Hematopoietic multipotent progenitor cell treated with erythropoietin and hydrocortisone succinate and interleukin-3 and kit ligand, for 8 days (in vitro differentiated cells): ENCODE measurements at regions not wholly inside any gene's neighbourhood (a gene's known extent, or its start where the extent isn't known, plus 50 kb on each side); places are given as distances from the start of the nearest gene placed in this dataset.
"Not testable (repeated sequence)": the region's sequence is repeated elsewhere in the genome, so short reads cannot be mapped to it uniquely, and the experiment has no call there.

Experiments used
- DNase-seq: peaks from one replicate; pipeline ENCODE4 v3.0.0-alpha.2; 2015

DNA sequence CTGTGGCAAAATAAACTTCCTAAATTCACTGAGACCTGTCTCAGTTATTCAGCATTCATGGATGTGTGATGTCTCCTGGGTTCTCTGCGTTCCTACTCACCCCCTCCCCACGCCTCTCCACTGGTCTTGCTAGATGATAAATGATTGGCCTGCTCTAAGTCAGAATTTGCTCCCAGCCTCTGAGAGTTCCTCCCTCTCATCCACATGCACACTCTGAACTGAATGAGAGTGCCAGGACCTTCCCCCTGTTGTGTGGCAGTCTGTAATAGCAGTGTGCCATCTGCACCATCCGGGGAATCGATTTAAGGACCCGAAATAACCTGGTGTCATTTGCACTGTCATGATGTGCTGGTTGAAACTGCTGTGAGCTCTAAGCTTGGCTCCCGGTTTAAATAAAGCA is 135.8 kb upstream of the AFDN start:
- DNase-seq: no peak

DNA sequence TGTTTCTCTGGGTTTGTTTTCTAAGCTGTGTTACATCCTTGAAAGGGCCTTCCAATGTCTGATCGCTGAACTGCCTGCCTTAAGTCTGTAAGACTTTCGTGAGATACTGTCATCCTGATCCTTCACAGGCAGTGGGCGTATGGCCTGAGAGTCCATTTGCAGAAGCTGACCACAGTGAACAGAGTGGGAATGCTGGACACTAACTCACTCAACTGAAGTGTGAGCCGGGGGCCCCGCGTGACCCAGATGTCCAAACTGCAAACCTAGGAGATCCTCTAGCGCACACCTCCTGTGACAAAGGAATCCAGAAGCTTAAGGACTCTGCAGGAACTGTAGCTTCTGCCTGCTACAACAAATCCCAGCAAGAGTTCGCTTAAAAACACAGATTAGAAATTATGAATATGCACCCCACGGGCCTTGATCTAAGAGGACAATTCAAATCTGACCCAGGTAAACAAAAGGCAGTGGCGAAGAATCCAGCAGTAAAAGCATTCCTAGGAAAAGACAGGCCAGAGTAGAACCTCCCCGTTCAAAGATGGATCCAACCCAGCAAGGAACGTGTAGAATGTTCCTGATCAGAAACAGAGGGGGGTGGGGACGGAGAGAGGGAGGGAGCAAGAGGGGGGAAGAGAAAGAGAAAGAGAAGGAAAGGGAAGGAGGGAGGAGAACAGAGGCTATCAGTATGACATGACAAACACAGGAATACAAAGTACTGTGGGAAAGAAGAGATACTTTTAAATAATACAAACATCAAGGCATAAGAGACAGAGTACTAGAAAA is 135.0 kb upstream of the AFDN start:
- DNase-seq: no peak

DNA sequence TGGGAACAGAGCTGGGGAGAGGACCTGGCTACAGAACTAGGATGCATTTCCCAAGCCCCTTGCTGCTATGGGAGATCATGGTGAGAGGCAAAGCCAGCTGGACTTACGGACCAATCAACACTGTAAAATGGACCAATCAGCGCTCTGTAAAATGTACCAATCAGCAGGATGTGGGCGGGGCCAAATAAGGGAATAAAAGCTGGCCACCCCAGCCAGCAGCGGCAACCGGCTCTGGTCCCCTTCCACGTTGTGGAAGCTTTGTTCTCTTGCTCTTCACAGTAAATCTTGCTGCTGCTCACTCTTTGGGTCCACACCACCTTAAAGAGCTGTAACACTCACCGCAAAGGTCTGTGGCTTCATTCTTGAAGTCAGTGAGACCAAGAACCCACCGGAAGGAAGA is 133.2 kb upstream of the AFDN start:
- DNase-seq: not testable (repeated sequence)

DNA sequence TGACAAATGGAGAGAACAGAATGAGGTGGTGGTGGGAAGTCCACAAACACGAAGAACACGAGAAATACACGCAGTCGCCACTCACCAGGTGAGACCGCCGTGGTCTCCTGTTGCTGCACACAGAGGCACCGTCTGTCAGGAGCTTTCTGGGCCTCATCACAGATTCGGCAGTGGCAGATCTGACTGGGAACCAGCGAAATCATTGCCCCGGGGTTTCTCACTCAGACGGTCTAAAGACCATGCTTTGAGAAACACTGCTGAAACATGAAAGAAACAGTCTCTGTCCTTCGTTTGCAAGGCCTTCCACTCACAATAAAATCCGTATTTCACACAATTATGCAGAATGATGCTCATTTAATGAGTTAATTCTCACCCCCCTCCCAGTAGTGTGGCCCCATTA is 130.9 kb upstream of the AFDN start:
- DNase-seq: no peak

DNA sequence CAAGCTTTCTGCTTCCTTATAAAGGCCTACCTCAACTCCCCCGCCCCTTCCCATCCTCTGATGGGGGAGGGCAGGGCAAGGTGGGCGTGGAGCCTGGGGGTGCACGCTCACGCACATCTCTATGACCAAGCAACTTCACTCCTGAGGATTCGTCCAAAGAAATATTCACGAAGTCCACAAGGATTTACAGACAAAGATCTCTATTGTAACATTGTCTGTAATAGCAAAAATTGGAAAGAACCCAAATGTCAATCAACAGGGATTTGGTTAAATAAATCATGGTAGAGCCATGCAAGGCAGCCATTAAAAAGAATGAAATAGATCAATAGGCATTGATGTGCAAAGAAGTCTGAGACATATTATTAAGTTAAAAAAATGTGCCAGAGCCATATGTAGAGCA is 130.4 kb upstream of the AFDN start:
- no peak for DNase-seq

DNA sequence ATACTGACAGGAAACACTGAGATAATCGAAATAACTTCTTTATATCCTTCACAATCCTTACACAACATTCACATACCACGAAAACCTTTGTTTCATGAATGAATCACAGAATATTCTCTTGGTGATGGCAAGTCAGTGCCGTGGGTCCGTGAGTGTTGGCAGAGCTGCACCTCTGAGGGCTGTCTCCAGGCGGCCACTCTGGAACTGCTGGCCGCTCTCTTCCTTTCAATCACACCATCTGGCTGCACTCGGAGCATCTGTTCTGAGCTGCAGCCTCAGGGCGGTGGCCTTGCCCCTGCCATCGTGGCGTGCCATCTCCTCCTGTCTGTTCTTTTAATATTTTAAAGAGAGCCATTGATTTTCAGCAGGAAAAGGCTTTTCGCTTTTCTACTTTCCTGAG is 129.4 kb upstream of the AFDN start:
- no peak for DNase-seq

DNA sequence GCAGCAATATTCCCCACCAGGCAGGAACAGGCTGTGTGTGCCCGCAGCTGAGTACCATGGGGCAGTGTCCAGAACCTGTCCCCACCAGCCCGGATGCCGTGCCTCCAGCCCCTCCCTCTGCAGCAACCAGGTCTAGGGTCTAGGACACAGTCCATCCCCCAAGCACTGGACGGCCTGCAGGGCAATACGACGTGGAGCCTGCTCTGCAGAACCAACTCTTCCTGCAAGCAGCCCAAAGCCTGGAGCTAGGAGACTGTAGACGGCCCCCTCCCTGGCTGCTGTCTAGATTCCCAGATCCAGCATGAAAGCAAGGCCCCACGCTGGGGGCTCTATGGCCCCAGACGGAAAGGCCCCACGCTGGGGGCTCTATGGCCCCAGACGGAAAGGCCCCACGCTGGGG is 128.2 kb upstream of the AFDN start:
- no peak for DNase-seq

DNA sequence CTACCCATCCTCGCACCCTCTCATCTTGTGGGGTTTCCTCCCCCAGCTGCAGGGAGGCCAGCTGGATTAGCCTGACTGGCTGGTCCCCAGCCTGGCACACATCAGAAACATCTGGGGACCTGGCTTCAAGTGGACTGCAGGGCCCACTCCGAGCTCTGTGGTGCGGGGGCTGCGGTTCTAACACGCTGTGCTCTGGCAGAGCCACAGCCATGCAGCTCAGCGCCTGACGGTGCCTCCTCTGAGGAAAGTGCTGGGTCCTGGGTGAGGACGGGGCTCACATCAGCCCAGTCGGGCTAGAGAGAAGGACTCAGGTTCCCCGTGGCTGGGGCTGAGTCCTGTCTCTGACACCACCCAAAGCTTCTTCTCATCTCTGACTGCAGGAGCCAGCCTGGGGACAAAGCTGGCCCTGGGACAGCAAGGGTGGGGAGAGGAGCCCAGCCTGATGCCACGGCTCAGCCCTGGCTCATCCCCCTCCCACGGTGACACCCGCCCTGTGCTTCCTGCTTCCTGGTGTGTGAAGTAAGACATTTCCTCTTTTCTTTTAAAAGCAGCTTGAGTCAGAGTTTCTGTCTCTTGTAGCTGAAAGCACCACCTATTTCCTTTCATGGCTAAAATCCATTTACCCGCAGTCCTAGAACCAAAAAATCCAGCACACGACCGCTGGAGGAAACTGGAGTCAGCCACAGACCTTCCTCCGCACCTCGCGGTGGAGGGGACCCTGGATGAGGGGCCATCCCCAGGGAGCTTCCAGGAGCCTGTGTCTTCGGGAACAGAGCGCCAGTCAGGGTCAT is 127.4 kb upstream of the AFDN start:
- no peak for DNase-seq

DNA sequence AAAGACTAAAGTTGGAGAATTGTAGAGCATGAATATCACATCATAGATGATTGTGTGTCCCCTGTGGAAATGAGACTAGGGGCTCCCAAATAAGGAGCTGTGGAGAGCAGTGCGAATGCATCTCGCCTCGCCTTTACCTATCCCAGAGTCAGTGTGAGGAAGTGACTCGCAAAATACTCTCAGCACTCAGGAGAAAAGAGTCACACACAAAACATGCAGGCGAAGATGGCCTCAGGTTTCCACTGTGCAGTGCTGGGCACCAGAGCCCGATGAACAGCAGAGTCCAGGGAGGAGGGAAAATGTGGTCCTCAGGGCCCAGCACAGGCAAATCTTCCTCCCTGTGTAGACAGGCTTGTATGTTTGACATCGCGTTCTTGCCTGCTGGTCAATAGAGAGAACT is 126.5 kb upstream of the AFDN start:
- DNase-seq: no peak

DNA sequence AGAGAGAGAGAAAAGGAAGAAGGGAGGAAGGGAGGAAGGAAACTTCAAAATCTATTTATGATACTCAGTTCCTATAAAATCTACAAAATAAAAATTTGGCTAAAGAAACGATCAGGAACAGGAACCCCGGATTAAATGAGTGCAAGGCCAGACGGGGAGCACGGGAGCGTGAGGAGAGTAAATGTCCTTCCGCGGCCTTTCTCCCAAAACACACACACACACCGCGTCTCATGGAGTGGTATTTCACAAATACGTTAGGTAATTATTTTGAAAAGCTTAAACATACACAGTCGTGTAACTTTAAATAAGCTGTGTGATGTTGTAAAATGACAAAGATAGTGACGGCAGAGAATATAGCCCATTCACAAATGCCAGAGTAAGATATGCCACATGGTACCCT is 125.7 kb upstream of the AFDN start:
- DNase-seq: no peak

DNA sequence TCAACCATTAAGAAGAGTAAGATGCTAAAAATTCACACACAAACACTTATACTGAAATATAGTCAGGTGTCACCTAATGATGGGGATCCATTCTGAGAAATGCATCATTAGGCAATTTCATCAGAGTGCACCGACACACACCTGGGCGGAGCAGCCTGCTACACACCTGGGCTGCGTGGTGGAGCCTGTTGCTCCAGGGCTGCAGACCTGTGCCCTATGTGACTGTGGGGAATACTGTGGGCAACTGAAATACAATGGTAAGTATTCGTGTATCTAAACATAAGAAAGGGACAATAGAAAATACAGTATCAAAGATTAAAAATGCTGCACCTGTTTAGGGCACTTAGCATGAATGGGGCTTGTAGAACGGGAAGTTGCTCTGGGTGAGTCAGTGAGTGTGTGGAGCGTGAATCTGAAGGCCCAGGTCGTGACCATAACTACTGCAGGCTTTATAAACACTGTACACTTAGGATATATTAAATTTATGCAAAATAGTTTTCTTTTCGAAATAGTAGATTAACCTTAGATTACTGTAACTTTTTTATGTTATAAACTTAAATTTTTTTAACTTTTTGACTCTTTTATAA is 124.4 kb upstream of the AFDN start:
- DNase-seq: no peak

DNA sequence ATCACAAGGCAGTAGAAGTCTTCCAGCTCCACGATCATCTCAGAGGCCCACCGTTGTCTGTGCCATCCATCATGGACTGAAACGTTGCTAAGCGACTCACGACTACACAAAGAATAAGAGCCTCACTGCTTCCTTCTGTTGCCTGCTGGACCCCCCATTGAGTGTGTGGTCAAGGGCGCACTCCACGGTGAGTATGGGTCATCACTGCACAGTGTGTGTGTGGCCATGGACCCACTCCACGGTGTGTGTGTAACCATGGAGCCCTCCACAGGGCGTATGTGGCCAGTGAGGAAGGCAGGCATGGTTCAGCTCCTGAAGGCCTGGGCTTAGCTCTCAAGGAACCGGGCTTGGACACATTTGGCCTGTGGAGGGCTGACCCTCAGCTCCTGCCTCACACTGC is 123.4 kb upstream of the AFDN start:
- DNase-seq: no peak

DNA sequence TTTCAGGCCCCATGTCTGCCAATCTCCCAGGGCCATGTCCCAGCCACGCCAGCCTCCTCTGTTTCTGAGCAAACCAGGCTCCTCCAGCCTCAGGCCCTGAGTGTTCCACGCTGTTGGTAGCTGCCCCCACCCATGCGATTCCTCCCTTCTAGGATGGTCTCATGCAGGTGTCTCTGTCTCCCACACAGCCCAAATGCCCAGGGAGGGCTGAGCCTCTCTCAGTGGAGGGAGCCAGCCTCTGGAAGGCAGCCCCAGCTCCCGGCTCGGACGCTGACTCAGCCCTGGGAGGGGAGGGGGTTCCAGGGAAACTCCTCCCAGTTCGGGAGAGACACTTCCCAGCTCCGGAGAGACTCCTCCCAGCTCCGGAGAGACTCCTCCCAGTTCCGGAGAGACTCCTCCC is 122.9 kb upstream of the AFDN start:
- no peak for DNase-seq

DNA sequence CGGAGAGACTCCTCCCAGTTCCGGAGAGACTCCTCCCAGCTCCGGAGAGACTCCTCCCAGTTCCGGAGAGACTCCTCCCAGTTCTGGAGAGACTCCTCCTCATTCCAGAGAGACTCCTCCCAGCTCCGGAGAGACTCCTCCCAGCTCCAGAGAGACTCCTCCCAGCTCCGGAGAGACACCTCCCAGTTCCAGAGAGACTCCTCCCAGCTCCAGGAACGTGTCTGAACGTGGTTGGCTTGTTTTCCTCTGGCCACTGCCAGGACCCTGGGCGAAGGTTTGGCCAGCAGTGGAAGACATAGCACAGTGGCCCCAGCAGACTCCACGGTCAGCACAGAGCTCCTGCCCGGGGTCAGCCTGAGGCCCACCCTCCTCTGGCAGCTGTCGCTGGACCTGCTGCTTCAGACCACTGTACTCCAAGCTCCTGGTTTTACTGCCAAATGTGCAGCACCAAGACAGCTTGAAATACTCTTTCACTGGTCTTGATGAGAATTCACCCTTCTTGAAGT is 122.3 kb upstream of the AFDN start:
- no peak for DNase-seq

DNA sequence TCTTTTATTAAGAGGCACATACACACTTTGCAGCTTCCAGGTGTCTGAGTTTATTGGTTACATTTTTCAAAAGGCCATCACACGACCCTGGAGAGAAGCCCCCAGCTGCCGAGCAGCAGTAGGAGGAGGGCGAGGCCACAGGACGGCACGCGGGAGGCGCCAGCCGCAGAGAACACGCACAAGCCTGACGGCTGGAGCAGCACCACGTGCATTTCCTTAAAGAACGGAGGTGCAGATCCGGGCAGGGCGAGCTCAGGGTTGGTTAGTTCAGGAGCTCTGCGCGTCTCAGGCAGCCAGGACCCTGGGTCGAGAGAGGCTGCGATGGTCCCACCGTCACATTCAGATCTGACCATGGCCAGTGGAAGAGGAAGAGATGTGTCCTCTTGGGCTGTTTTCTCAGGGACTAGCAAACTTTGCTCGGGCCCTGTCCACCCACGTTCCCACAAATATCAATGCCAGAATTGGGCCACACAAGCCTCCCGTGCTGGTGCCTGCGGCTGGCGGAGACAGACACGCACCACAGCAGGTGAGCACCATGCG is 121.4 kb upstream of the AFDN start:
- DNase-seq: no peak

DNA sequence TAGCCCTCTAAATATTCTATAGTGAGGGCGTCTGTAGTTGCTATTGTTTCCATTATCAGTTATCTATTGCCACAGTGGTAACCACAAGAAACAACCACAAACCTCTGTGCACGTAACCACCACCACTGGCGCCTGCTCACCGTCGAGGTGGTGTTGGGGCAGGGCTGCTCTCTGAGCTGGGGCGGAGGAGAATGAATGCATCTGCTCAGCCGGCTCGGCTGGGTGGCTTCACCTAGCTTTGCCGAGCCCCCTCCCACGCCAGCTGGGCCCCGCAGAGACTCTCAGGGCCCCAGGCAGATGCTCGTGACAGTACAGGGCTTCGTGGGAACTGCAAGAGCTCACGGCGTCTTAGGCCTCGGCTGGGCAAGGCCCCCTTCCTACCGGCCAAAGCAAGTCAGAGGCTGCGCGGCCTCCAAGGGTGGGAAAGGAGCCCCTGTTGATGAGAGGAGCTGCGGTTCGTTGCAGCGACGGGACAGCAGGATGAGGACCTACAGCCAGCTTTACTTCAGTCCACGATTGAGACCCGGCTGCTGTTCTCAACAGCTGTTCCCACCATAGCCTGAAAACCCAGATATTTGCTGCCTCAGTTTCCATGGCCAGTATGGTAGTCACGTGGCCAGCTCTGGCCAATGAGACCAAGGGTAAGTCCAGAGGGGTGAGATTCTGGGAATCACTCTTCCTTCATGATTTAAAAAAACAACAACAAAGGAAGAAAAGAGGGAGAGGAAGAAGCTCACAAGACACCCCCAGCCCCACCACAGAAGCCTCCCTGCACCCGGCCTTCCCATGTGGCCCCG is 120.2 kb upstream of the AFDN start:
- DNase-seq: peak; percentile 73

DNA sequence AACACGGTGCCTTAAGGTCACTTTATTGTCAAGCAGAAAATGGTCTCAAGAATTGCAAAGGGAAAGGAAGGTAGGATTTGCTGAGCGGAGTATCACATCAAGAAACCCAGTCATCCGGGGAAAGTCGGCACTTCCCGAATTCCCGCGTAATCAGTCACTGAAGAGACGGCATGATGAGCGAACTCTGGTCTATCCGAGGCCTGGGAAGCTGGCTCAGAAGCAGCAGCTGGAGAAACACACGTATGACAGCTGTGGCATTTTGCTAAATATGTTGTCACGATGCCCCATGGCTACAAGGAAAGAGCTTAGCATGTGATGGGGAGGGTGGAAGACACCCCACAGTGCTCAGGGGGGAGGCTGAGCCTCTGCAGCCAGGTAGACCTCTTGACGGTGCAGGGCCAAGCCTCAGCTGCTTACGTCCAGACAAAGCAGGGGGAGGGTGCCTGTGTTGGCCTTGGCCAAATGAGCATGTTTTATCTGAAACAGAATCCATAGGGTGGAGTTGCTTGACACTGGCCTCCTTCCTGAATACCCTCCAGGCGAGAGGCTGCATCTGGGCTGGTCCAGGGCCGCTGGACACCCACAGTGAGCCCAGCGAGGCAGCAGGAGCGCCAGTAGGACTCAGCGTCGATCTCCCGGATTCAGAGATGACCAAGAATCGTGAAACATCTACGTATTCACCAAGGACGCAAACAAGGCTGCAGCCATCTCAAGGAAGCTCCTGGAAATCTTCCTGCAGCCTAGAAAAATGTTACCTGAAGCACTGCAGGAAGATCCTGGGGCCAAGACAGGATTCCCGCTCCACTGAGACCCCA is 118.8 kb upstream of the AFDN start:
- DNase-seq: no peak

DNA sequence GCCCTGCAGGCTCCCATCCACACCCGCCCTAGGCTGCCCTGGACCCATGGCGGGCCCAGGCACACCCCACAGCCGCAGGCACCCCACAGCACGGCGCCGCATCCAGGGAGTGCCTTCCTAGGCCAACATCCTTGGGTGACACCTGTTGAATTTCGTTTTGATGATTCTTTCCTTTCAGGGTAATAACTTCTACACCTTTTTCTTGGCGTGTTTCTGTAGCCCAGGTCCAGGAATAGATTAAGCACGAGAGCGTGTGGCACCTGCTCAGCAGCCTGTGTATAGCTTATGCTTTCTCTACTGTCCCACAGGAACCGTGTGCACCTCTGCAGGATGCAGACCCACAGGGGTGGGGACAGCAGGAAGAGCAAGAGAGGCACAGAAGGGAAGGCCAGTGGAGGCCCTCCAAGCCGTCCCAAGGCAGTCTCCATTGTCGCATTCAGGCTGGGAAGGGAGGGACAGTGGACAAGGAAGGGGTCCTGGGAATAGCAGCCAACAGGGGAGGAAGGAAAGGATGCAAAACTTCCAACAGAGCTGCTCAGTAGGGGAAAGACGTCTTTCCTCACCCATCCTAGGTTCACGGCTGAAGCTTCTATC is 118.1 kb upstream of the AFDN start:
- DNase-seq: no peak

DNA sequence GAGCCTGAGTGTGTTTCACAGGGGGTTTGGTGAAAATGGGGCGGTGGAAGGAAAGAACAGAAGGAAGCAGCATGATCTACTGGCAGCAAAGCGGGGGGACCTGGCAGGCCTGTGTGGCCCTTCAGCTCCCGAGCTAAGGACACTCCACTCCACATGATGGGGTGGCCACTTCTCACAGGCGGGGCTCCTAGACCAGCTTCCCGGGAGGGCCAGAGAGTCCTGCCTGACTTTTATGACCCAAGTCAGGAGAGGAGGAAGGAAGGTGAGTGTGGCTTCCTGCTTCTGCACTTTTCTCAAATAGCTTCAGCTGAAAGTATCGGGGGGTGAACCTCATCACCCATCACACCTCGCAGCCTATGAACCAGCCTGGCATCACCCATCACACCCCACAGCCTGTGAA is 117.5 kb upstream of the AFDN start:
- no peak for DNase-seq

DNA sequence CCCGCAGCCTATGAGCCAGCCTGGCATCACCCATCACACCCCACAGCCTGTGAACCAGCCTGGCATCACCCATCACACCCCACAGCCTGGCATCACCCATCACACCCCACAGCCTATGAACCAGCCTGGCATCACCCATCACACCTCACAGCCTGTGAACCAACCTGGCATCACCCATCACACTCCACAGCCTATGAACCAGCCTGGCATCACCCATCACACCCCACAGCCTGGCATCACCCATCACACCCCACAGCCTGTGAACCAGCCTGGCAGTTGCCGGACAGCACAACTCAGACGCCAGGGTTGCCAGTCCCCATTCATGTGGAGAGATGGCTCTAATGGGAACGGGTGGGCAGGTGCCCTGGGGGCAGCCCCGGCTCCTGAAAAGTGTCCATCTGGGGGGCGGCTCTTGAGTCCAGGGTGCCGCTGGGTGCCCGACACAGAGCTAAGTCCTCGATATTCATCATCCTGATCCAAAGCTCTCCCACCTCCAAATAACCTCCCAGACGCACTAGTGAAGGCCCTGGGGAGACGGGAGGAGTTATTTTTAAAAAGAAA is 116.9 kb upstream of the AFDN start:
- not testable (repeated sequence) for DNase-seq

DNA sequence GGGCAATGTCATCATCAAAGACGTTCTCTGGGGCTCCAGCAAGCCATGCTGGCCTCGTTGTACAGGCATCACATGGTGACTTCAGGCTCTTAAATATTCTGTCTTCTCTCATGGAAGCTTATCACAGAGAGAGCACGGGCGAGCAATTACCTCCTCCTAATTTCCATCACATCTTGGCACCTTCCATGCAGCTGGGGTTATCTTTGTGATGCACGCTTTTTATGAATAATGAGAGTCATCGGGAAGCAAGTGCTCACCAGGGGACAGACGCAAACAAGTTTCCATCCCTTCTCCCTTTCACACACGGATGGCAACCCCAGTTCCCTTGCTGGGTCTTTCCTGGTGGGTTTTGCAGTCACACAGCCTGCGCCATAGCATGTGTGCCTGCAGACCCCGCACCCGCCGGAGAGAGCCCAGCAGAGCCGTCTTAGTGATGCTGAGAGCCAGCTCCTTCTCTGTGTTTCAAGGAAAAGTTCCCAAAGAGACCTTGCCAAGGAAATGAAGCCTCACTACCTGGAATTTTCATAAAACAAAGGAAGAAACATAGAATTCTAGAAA is 116.3 kb upstream of the AFDN start:
- no peak for DNase-seq
